ENCODE measurements at regions not wholly inside any gene's neighbourhood (a gene's known extent, or its start where the extent isn't known, plus 50 kb on each side); places are given as distances from the start of the nearest gene placed in this dataset.

- DNase-seq (ENCODE audit: low read depth), result no peak
Observed at GRCh38 chr10:123606955-123607354, 59.2 kb upstream of the GPR26 start.

- no peak for DNase-seq (ENCODE audit: low read depth)
Observed at GRCh38 chr10:123607386-123607785, 58.8 kb upstream of the GPR26 start.

GRCh38 chr10:123608047-123608446, 58.1 kb upstream of the GPR26 start:
- no peak for DNase-seq (ENCODE audit: low read depth)

GRCh38 chr10:123611243-123611642, 54.9 kb upstream of the GPR26 start:
- no peak for DNase-seq (ENCODE audit: low read depth)

- DNase-seq (ENCODE audit: low read depth), result no peak
Observed at GRCh38 chr10:123611876-123612275, 54.3 kb upstream of the GPR26 start.

GRCh38 chr10:123613346-123613850, 52.8 kb upstream of the GPR26 start:
- no peak for DNase-seq (ENCODE audit: low read depth)

- DNase-seq (ENCODE audit: low read depth), result no peak
Observed at GRCh38 chr10:123614888-123615287, 51.3 kb upstream of the GPR26 start.

All from activated gamma-delta T cell treated with anti-CD3 and anti-CD28 coated beads, Interleukin-2, amount 50 U/mL, for 16 hours (primary cell).